ENCODE measurements at regions not wholly inside any gene's neighbourhood (a gene's known extent, or its start where the extent isn't known, plus 50 kb on each side); places are given as distances from the start of the nearest gene placed in this dataset.

DNA sequence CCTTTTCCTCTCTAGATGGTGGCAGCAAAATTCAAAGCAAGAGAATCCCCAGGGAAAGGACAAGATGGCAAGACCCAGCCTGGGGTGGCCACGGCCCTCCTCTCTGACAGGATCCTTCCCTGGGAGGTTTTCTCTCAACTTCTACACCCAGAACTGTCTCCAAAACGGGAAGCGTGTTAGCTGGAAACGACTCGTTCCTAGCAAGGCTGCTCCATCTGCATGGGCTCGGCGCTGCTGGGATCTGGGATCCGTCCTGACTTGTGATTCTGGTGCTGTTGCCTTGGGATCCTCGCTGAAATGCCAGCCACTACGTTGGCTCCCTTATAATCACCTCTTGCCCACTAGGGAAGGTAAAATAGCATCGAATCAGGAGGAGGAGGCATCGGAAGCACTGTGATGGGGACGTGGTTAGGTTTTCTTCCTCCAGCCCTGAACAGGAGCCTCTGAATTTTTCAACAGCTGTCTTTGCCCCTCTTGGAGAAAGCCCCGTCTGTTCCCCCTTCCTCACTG is 514.8 kb upstream of the MYT1L start:
- no peak for DNase-seq
- no peak overlapping the region for H3K4me3 ChIP-seq (ENCODE audit: low read depth, low read length)
- no peaks in the 10 kb centered on the region for H3K27me3 ChIP-seq
- H3K36me3 ChIP-seq, result no peaks in the 10 kb centered on the region
- peaks cover 30% of the 10 kb centered on the region for H3K4me1 ChIP-seq
- TF ChIP-seq, protein P1, sequence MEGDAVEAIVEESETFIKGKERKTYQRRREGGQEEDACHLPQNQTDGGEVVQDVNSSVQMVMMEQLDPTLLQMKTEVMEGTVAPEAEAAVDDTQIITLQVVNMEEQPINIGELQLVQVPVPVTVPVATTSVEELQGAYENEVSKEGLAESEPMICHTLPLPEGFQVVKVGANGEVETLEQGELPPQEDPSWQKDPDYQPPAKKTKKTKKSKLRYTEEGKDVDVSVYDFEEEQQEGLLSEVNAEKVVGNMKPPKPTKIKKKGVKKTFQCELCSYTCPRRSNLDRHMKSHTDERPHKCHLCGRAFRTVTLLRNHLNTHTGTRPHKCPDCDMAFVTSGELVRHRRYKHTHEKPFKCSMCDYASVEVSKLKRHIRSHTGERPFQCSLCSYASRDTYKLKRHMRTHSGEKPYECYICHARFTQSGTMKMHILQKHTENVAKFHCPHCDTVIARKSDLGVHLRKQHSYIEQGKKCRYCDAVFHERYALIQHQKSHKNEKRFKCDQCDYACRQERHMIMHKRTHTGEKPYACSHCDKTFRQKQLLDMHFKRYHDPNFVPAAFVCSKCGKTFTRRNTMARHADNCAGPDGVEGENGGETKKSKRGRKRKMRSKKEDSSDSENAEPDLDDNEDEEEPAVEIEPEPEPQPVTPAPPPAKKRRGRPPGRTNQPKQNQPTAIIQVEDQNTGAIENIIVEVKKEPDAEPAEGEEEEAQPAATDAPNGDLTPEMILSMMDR (IDR thresholded peaks at IDR 0.05; ENCODE audit: low read depth, low read length), result no peak
- no peaks in the 10 kb centered on the region for H3K9me3 ChIP-seq

DNA sequence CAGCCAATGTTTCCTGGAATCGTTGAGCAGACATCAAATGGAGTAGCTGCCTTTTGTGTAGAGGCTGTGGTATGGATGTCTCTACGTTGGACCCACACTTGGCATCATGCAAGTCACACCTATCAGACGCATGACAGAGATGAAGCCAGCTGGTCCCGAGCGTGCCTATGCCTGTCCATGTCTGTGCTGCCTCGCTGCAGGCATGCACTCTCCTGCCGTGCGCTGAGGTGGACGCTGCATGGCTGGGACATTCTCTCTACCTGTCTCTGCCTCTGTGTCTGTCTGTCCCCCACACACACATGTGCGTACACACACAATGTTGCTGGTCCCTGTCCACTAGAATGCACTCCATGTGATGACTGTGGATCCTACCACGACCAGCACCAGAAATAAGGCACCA is 514.2 kb upstream of the MYT1L start:
- no peak overlapping the region for H3K4me3 ChIP-seq (ENCODE audit: low read depth, low read length)
- H3K4me1 ChIP-seq, result peaks cover 30% of the 10 kb centered on the region
- H3K36me3 ChIP-seq, result no peaks in the 10 kb centered on the region
- DNase-seq, result no peak
- TF ChIP-seq, protein P1 (IDR thresholded peaks at IDR 0.05; ENCODE audit: low read depth, low read length), result no peak
- H3K9me3 ChIP-seq, result no peaks in the 10 kb centered on the region
- no peaks in the 10 kb centered on the region for H3K27me3 ChIP-seq

DNA sequence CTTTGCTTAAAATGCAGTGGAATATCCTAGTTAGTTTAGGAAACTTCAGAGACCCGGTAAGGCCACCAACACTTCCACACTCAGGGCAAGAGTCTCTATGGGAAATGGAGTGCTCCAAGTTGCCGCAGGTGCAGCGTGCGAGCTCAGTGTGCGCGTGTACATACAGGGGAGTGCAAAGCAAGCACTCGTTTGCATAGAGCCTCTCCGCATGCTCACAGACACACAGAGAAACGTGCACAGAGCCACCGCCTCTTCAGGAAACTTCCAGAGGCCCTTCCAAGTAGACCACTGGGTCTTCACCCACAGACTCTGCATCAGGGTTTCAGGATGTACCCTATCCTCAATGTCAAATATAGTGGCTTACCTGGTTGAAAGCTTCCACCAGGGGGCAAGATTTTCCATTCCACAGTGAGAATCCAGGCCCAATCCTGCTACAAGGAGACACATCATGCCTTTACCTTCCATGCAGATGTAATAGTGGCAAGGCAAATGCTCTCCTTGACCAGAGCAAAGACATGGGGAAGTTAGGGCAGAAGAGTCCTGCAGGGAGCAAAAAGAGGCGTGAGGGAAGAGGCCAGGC is 513.0 kb upstream of the MYT1L start:
- Histone ChIP-seq H3K36me3 (no peaks in the 10 kb centered on the region), H3K4me3 (ENCODE audit: low read depth, low read length) (no peak overlapping the region), H3K9me3 (no peaks in the 10 kb centered on the region), H3K4me1 (peaks cover 26% of the 10 kb centered on the region), H3K27me3 (no peaks in the 10 kb centered on the region)
- DNase-seq, result no peak
- TF ChIP-seq, protein P1 (IDR thresholded peaks at IDR 0.05; ENCODE audit: low read depth, low read length), result peak; percentile 64

DNA sequence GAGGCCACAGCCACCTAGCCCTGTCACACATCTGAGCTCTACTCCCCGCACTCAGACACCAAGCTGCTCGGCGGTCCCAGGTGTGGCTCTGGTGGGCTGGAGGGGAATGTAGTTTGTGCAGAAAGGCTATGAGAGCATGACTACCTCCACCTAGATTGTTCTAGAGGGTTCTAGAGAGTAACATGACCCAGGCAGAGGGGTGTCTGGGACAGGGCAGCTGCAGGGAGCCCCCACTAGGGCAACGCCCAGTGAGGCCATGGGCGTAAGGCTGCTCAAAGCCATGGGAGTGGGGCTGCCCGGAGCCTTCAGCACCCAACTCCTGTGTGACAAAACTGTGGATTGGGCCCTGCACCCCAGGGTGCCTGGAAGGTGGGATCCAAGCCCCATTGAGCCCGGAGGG is 511.4 kb upstream of the MYT1L start:
- H3K4me3 ChIP-seq (ENCODE audit: low read depth, low read length), result no peak overlapping the region
- H3K36me3 ChIP-seq, result no peaks in the 10 kb centered on the region
- peaks cover 17% of the 10 kb centered on the region for H3K4me1 ChIP-seq
- no peaks in the 10 kb centered on the region for H3K9me3 ChIP-seq
- DNase-seq, result no peak
- no peaks in the 10 kb centered on the region for H3K27me3 ChIP-seq
- TF ChIP-seq, protein P1 (IDR thresholded peaks at IDR 0.05; ENCODE audit: low read depth, low read length), result no peak

DNA sequence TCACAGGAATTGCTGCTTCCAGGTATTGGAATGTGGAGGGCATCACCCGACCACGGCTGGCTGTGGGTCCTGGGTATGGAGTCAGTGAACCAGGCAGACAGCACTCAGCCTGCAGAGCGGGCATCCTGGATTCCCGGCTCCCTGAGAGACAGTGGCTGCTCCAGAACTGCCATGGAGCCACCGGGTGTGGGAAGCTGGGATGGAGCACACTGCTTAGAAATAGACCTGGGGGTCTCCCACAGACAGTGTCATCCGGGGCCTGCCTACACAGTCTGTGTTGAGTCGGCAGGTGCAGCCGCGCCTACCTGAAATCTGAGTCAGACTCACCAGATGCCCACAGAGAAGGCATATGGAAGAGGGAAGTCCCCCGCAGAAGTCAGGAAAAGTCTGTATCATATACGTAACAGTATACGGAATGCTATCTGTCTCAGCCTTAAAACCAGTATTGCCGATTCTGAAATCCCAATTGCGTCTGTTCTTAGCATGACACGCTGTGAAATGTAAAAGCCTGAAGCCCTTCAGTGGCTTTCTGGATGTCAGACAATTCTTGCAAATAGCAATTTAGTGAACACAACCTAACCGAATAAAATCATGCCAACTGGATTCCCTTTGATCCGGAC is 509.7 kb upstream of the MYT1L start:
- Histone ChIP-seq H3K27me3 (no peaks in the 10 kb centered on the region), H3K36me3 (no peaks in the 10 kb centered on the region), H3K9me3 (no peaks in the 10 kb centered on the region), H3K4me1 (peaks cover under 1% of the 10 kb centered on the region; the same call in 1 of the 2 replicates), H3K4me3 (ENCODE audit: low read depth, low read length) (no peak overlapping the region)
- no peak for DNase-seq
- TF ChIP-seq, protein P1 (IDR thresholded peaks at IDR 0.05; ENCODE audit: low read depth, low read length), result no peak

Measured in BE2C (cell line).